ENCODE measurements at regions not wholly inside any gene's neighbourhood (a gene's known extent, or its start where the extent isn't known, plus 50 kb on each side); places are given as distances from the start of the nearest gene placed in this dataset.
"Not testable (repeated sequence)": the region's sequence is repeated elsewhere in the genome, so short reads cannot be mapped to it uniquely, and the experiment has no call there.

GRCh38 chr9:85792057-85792456 is 50.3 kb upstream of the AGTPBP1 start:
- H3K27ac ChIP-seq; H3K4me3 ChIP-seq; H3K9me3 ChIP-seq (replicated peaks in 1 of 3); DNase-seq; H3K27me3 ChIP-seq; H3K4me1 ChIP-seq (replicated peaks in 1 of 2); intact Hi-C loops (cut with DNase I); H3K36me3 ChIP-seq (replicated peaks in 1 of 2): not testable (repeated sequence)
- 59 to 71% (median 66%) methylated on average over 2 of the region's 2 CpGs for WGBS, 4 donors

GRCh38 chr9:85802978-85803695 is 61.4 kb upstream of the AGTPBP1 start:
- H3K36me3 ChIP-seq (replicated peaks in 1 of 2); intact Hi-C loops (cut with DNase I); H3K9me3 ChIP-seq (replicated peaks in 1 of 3); H3K27ac ChIP-seq; H3K27me3 ChIP-seq; DNase-seq; H3K4me3 ChIP-seq: not testable (repeated sequence)
- H3K4me1 ChIP-seq (replicated peaks in 1 of 2) = peaks cover 0 to 11% of the 10 kb centered on the region in 2 donors
- 54 to 73% (median 60%) methylated on average over 6 of the region's 6 CpGs for WGBS, 4 donors

GRCh38 chr9:85804847-85805133 is 63.0 kb upstream of the AGTPBP1 start:
- H3K36me3 ChIP-seq (replicated peaks in 1 of 2); H3K9me3 ChIP-seq (replicated peaks in 1 of 3); intact Hi-C loops (cut with DNase I); H3K27me3 ChIP-seq: not testable (repeated sequence)
- peaks cover 0 to 11% of the 10 kb centered on the region in 2 donors for H3K4me1 ChIP-seq (replicated peaks in 1 of 2)
- WGBS, 4 donors = 0 to 2% (median 1%) methylated on average over 12 to 16 of the region's 16 CpGs
- peak in 1 of 7 donors; percentile 81 for DNase-seq
- H3K4me3 ChIP-seq = peak overlapping the region in 2 of 4 donors; percentile 92 to 93
- peak overlapping the region; percentile 89 to 98 (median 92) for H3K27ac ChIP-seq

- peak in 1 of 6 experiments; percentile 26 for TF ChIP-seq CTCF (IDR thresholded peaks at IDR 0.05)
- peak in 1 of 2 donors; percentile 50 for TF ChIP-seq POLR2A (IDR thresholded peaks at IDR 0.05)
- DNase-seq = peak; percentile 71 to 93 (median 84)
- H3K36me3 ChIP-seq (replicated peaks in 1 of 2); H3K27me3 ChIP-seq; H3K9me3 ChIP-seq (replicated peaks in 1 of 3); intact Hi-C loops (cut with DNase I): not testable (repeated sequence)
- Histone ChIP-seq H3K27ac (peak overlapping the region; percentile 89 to 98 (median 92)), H3K4me1 (replicated peaks in 1 of 2) (peaks cover 0 to 14% of the 10 kb centered on the region in 2 donors), H3K4me3 (peak overlapping the region; percentile 75 to 94 (median 92))
- WGBS, 4 donors = 0 to 1% (median 0%) methylated on average over 4 to 109 of the region's 111 CpGs
These were observed 63.6 kb upstream of the AGTPBP1 start for GRCh38 chr9:85805134-85806005.

GRCh38 chr9:85808329-85808728 is 66.6 kb upstream of the AGTPBP1 start:
- H3K9me3 ChIP-seq (replicated peaks in 1 of 3); intact Hi-C loops (cut with DNase I); H3K27ac ChIP-seq; H3K27me3 ChIP-seq; DNase-seq; H3K4me3 ChIP-seq: not testable (repeated sequence)
- Histone ChIP-seq H3K4me1 (replicated peaks in 1 of 2) (peaks cover 0 to 14% of the 10 kb centered on the region in 2 donors), H3K36me3 (replicated peaks in 1 of 2) (peaks cover 0 to 11% of the 10 kb centered on the region in 2 donors)
- WGBS, 4 donors = 90 to 95% (median 93%) methylated on average over 2 of the region's 2 CpGs

- H3K36me3 ChIP-seq (replicated peaks in 1 of 2); DNase-seq; H3K27ac ChIP-seq; H3K4me3 ChIP-seq; H3K4me1 ChIP-seq (replicated peaks in 1 of 2); H3K27me3 ChIP-seq; H3K9me3 ChIP-seq (replicated peaks in 1 of 3); intact Hi-C loops (cut with DNase I): not testable (repeated sequence)
- 90 to 100% (median 97%) methylated on average over 2 of the region's 2 CpGs for WGBS, 4 donors
These were observed 71.6 kb upstream of the AGTPBP1 start for GRCh38 chr9:85813388-85813787.

GRCh38 chr9:85814800-85815199 is 73.0 kb upstream of the AGTPBP1 start:
- H3K4me1 ChIP-seq (replicated peaks in 1 of 2); H3K36me3 ChIP-seq (replicated peaks in 1 of 2); DNase-seq; H3K27ac ChIP-seq; H3K9me3 ChIP-seq (replicated peaks in 1 of 3); intact Hi-C loops (cut with DNase I); H3K4me3 ChIP-seq; H3K27me3 ChIP-seq: not testable (repeated sequence)

Data from adrenal gland (tissue), 9 donors.